Neural cell (in vitro differentiated cells): ENCODE measurements at regions not wholly inside any gene's neighbourhood (a gene's known extent, or its start where the extent isn't known, plus 50 kb on each side); places are given as distances from the start of the nearest gene placed in this dataset.

Experiments
- CTCF ChIP-seq: fragments of 450-650 bp; IDR thresholded peaks from 2 replicates; pipeline ENCODE4 v1.5.1; 2014; ENCODE audit warnings: antibody characterized with exemption, mild to moderate bottlenecking, moderate library complexity; ENCODE audit not compliant: poor library complexity, severe bottlenecking
- EZH2 ChIP-seq: fragments of 200-600, 300-800 bp; shearing (Covaris generic), sonication (generic); IDR thresholded peaks from 2 replicates; pipeline ENCODE4 v1.6.1; 2014; ENCODE audit warnings: antibody characterized with exemption, low read length, borderline replicate concordance, mild to moderate bottlenecking; ENCODE audit not compliant: insufficient read depth, poor library complexity, severe bottlenecking
- POLR2AphosphoS5 ChIP-seq: IDR thresholded peaks from 2 replicates; pipeline ENCODE4 v1.6.1; 2012
- RAD21 ChIP-seq: fragments of 450-650 bp; conservative IDR thresholded peaks from 2 replicates; pipeline ENCODE4 v1.6.1; 2014; ENCODE audit warnings: antibody characterized with exemption, mild to moderate bottlenecking, moderate library complexity
- REST ChIP-seq: IDR thresholded peaks from 2 replicates; pipeline ENCODE4 v1.6.1; 2012; ENCODE audit warnings: borderline replicate concordance

GRCh38 chr4:135941671-135942070, 1590.6 kb downstream of the PCDH18 start:
- TF ChIP-seq REST: no peak
- TF ChIP-seq POLR2AphosphoS5: no peak
- TF ChIP-seq CTCF: no peak
- TF ChIP-seq EZH2: no peak
- no peak for TF ChIP-seq RAD21
